Epithelial cell of prostate (primary cell): ENCODE measurements at regions not wholly inside any gene's neighbourhood (a gene's known extent, or its start where the extent isn't known, plus 50 kb on each side); places are given as distances from the start of the nearest gene placed in this dataset.

Experiments
- DNase-seq: peaks from one replicate; pipeline ENCODE4 v3.0.0-alpha.2; 2011; ENCODE audit warnings: low read depth, low spot score
- H3K27ac ChIP-seq: fragments of 450-650 bp; 2 replicates; pipeline ENCODE4 v1.5.1; 2017; ENCODE audit warnings: mild to moderate bottlenecking

GRCh38 chr9:1718836-1719235 is 296.3 kb upstream of the SMARCA2 start:
- DNase-seq: no peak
- no peak overlapping the region for H3K27ac ChIP-seq

- H3K27ac ChIP-seq: no peak overlapping the region
- DNase-seq: no peak
Measured at GRCh38 chr9:1721196-1721595, 294.0 kb upstream of the SMARCA2 start.

- no peak overlapping the region for H3K27ac ChIP-seq
- DNase-seq: no peak
Measured at GRCh38 chr9:1722404-1722803, 292.7 kb upstream of the SMARCA2 start.

- no peak for DNase-seq
- no peak overlapping the region for H3K27ac ChIP-seq
Measured at GRCh38 chr9:1723522-1724015, 291.6 kb upstream of the SMARCA2 start.

- no peak for DNase-seq
- no peak overlapping the region for H3K27ac ChIP-seq
Measured at GRCh38 chr9:1726993-1727759, 288.0 kb upstream of the SMARCA2 start.

GRCh38 chr9:1729631-1730030 is 285.5 kb upstream of the SMARCA2 start:
- DNase-seq: no peak
- no peak overlapping the region for H3K27ac ChIP-seq

- no peak for DNase-seq
- H3K27ac ChIP-seq: no peak overlapping the region
Measured at GRCh38 chr9:1732670-1733069, 282.5 kb upstream of the SMARCA2 start.

- H3K27ac ChIP-seq: no peak overlapping the region
- DNase-seq: no peak
Measured at GRCh38 chr9:1738511-1739100, 276.5 kb upstream of the SMARCA2 start.

- H3K27ac ChIP-seq: no peak overlapping the region
- DNase-seq: no peak
Measured at GRCh38 chr9:1743121-1743960, 271.8 kb upstream of the SMARCA2 start.

- no peak for DNase-seq
- no peak overlapping the region for H3K27ac ChIP-seq
Measured at GRCh38 chr9:1745980-1746379, 269.2 kb upstream of the SMARCA2 start.

- H3K27ac ChIP-seq: no peak overlapping the region
- no peak for DNase-seq
Measured at GRCh38 chr9:1747417-1747967, 267.7 kb upstream of the SMARCA2 start.

- H3K27ac ChIP-seq: no peak overlapping the region
- no peak for DNase-seq
Measured at GRCh38 chr9:1748407-1748806, 266.7 kb upstream of the SMARCA2 start.

- no peak overlapping the region for H3K27ac ChIP-seq
- DNase-seq: no peak
Measured at GRCh38 chr9:1757186-1757585, 258.0 kb upstream of the SMARCA2 start.

GRCh38 chr9:1759009-1759408 is 256.1 kb upstream of the SMARCA2 start:
- no peak for DNase-seq

GRCh38 chr9:1759771-1760300 is 255.3 kb upstream of the SMARCA2 start:
- DNase-seq: peak; percentile 12

More at GRCh38 chr9:1759009-1759408, 256.1 kb upstream of the SMARCA2 start:
- no peak overlapping the region for H3K27ac ChIP-seq

GRCh38 chr9:1761807-1762206 is 253.3 kb upstream of the SMARCA2 start:
- DNase-seq: no peak
- no peak overlapping the region for H3K27ac ChIP-seq

More at GRCh38 chr9:1759771-1760300, 255.3 kb upstream of the SMARCA2 start:
- no peak overlapping the region for H3K27ac ChIP-seq

- no peak for DNase-seq
- no peak overlapping the region for H3K27ac ChIP-seq
Measured at GRCh38 chr9:1766042-1766441, 249.1 kb upstream of the SMARCA2 start.

- no peak overlapping the region for H3K27ac ChIP-seq
- no peak for DNase-seq
Measured at GRCh38 chr9:1768561-1768960, 246.6 kb upstream of the SMARCA2 start.

- no peak for DNase-seq
- no peak overlapping the region for H3K27ac ChIP-seq
Measured at GRCh38 chr9:1771094-1771789, 243.9 kb upstream of the SMARCA2 start.

- H3K27ac ChIP-seq: no peak overlapping the region
- DNase-seq: no peak
Measured at GRCh38 chr9:1775230-1775629, 239.9 kb upstream of the SMARCA2 start.
